Midbrain (tissue), 1 donor: ENCODE measurements at regions not wholly inside any gene's neighbourhood (a gene's known extent, or its start where the extent isn't known, plus 50 kb on each side); places are given as distances from the start of the nearest gene placed in this dataset.
"Not testable (repeated sequence)": the region's sequence is repeated elsewhere in the genome, so short reads cannot be mapped to it uniquely, and the experiment has no call there.

Source experiments
- DNase-seq: peaks from one replicate; lab custom pipeline; 2025; lab: John Stamatoyannopoulos, UW

DNA sequence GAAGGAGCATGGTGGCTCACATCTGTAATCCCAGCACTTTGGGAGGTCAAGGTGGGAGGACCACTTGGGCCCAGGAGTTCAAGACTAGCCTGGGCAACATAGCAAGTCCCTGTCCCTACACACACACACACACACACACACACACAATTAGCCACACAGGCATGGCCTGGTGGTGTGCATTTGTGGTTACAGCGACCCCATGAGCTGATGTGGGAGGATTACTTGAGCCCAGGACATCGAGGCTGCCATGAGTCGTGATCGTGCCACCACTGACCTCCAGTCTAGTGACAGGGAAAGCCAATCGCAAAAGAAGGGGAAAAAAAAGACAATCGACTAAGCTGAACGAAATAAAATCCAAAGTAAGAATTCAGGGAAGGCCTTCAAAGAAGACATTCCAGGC, 67.9 kb downstream of the TBX3 start:
- no peak for DNase-seq

GRCh38 chr12:114614040-114614439, 69.9 kb downstream of the TBX3 start:
- no peak for DNase-seq

DNA sequence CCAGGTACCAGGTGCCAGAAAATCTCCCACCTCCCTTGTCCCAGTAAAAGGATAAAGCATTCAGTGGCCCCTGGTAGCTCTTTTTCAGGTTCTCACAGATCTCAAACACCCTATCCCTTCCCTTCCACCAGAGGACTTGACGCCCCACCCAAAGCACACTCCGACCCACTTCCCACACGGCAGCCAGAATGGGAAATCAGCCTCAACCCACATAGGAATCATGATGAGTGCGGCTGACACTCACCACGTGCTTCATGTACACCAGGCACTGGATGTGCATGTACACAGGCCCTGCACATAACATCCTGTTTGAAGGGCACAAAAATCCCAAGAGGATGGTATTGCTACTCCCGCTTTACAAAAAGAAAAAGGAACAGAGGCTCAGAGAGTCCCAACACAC, 71.9 kb downstream of the TBX3 start:
- no peak for DNase-seq

GRCh38 chr12:114611145-114612018, 72.6 kb downstream of the TBX3 start:
- no peak for DNase-seq

- DNase-seq, result no peak
Measured at GRCh38 chr12:114608509-114608908, 75.5 kb downstream of the TBX3 start.

DNA sequence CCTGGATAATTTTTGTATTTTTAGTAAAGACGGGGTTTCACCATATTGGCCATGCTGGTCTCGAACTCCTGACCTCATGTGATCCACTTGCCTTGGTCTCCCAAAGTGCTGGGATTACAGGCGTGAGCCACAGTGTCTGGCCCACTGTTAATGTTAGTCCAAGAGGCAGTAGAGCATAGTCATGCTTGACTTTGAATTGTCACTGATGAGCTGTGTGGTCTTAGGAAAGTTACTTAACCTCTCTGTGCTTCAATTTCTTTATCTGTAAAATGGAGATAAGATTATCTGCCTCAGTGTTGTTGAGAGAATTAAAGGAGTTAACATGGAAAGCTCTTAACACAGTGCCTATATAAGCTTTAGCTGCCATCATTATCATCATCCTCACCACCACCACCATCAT, 78.1 kb downstream of the TBX3 start:
- DNase-seq, result no peak

DNA sequence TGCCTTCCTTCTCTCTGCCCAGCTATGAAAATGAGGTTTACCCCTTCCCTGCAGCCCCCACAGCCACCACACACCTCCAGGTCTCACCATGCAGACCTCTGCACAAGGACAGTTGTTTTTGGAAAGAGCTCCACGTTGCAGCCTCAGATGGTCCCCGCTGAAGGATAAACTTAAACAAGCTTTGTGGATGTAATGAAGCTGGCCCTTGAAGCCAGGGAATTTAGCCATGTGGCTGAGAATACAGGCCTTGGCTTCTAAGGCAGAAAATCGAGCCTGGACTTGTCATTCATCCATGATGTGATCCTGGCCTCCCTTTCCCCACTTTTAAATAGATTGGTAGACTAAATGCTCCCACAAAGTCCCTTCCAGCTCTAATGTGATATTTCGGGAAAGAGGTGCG, 79.4 kb downstream of the TBX3 start:
- DNase-seq, result no peak

DNA sequence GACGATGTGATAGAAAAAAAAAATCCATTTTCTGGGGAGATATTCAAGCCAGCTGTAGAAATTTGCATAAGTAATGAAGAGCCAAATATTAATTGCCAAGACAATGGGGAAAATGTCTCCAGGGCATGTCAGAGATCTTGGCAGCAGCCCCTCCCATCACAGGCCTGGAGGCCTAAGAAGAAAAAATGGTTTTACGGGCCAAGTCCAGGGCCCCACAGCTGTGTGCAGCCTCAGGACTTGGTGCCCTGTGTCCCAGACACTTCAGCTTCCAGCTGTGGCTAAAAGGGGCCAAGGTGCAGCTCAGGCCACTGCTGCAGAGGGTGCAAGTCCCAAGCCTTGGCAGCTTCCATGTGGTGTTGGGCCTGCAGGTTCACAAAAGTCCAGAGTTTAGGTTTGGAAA, 83.4 kb downstream of the TBX3 start:
- DNase-seq, result not testable (repeated sequence)

DNA sequence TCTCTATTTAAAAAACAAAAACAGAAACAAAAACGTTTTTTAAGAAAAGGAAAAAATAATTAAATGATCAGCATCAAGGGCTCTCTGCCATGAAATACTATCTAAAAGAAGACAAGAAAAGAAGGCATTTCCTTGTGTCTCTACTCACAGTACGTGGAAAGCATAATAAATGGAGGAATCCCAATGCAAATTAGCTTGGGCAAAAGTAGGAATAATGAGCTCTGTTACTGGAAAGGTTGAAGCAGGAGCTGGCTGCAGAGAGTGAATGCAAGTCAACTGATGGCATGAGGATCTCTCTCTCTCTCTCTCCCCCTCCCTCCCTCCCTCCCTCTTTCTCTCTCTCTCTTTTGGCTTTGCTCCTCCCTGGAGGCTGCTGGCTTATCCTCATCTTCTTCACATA, 85.9 kb downstream of the TBX3 start:
- no peak for DNase-seq

GRCh38 chr12:114592946-114593345, 91.0 kb downstream of the TBX3 start:
- no peak for DNase-seq

DNA sequence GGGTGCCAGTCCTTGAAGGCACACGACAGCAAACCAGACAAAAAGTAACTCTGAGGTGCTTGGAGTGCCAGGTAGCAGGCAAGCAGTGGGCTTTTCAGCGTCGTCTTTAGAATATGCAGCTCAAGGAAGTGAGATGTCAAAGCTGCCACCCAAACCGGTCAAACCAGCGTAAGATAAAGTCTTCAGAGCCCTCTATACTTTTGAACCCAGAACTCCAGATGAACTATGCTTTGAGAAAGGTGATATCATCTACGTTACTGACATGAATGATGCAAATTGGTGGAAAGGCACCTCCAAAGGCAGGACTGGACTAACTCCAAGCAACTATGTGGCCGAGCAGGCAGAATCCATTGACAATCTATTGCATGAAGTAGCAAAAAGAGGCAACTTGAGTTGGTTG, 95.9 kb downstream of the TBX3 start:
- DNase-seq, result no peak

- DNase-seq, result no peak
Measured at GRCh38 chr12:114580306-114580705, 103.7 kb downstream of the TBX3 start.

- DNase-seq, result no peak
Measured at GRCh38 chr12:114579389-114579788, 104.6 kb downstream of the TBX3 start.

DNA sequence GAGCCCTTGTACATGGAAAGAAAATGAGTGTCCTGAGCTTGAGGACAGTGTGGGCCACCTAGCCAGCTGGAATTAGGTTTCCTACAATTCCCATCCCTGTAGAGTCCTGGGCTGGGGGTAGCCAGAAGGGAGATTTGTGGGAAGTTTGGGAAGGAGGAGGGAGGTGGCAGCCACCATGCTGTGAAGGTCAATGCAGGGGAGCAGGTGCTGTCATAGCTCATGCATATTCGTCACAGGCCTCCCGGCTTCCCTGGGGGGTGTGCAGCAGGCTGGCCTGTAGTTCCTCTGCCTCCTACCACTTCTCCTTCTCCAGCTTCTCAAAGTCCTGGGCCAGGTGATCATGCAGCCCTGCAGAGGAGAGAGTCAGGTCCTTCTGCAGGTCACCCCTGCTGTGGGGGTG, 121.3 kb downstream of the TBX3 start:
- DNase-seq, result no peak

DNA sequence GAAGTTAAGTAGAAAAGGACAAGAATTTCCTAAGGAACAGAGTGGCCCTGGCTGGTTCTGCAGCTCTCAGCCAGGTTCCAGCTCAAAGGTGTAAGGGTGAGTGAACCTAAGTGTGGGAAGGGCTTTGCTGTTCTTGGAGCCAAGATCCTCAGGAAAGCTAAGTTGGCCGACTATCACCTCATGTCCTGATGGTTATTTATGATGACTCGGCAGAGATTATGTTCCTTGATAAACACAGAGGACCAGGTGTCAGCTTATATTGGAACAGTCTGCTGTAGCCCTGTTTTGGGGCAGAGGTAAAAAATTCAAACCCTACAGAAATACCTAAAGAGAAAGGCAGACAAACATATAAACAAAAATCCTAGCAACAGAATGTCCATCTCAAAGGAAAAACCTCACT, 128.5 kb downstream of the TBX3 start:
- DNase-seq, result no peak

GRCh38 chr12:114547636-114548035, 136.3 kb downstream of the TBX3 start:
- DNase-seq, result no peak

GRCh38 chr12:114530417-114530816, 124.5 kb upstream of the TBX5 start:
- no peak for DNase-seq

DNA sequence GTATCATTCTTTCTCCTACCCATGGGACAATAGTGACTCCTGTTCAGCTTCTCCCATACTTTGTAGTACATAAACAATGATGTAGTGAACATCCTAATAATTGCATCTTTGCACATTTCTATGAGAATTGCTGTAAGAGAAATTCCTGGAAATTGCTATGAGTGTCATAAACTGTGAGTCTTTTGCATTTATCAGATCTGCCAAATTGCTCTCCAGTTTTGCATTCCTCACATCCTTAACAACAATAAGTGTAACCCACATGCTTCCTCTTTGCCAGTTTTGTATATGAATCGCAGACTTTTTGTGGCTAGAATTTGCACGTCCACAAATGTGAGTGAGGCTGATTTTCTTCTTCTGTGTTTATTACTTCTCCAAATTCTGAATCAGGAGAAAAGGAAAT, 124.0 kb upstream of the TBX5 start:
- DNase-seq, result no peak

DNA sequence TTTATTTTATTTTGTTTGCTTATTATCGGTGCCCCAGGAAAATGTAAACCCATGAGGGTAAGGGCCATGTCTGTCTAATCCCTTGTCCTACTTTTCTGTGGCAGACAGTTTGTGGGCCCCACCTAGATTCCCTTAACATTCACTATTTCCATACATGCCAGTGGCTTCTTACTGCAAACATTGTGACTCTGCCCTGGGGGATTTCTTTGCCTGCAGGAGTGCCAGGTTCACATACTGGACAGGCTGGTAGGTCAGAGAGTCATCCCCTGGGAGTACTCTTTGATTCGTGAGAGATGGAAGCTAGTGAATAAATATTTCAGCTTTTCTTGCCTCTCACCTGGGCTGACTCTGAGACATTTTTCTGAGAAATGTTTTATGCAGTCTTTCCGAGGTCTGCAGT, 122.8 kb upstream of the TBX5 start:
- DNase-seq, result no peak

- not testable (repeated sequence) for DNase-seq
Measured at GRCh38 chr12:114521160-114521559, 115.2 kb upstream of the TBX5 start.

- DNase-seq, result no peak
Measured at GRCh38 chr12:114512351-114512750, 106.4 kb upstream of the TBX5 start.

GRCh38 chr12:114508529-114509129, 102.7 kb upstream of the TBX5 start:
- peak; percentile 78 for DNase-seq

DNA sequence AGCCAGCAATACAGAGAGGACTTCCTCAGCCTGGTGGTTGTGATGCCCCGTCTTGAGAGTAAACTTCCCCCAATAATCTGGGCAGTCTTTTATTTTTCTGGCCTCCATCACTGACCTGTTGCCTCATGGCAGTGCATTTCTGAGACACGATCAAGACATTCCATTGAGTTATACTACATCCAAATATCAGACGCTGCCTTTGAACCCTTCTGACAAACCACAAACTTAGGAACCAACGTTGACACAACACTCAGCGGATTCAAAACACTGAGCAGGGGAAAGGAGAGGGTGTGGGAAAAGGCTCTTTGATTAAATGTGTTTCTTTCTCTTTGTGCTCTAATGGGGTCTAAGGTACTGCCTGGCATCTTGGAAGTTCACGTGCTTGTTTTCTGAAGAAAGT, 100.7 kb upstream of the TBX5 start:
- no peak for DNase-seq

DNA sequence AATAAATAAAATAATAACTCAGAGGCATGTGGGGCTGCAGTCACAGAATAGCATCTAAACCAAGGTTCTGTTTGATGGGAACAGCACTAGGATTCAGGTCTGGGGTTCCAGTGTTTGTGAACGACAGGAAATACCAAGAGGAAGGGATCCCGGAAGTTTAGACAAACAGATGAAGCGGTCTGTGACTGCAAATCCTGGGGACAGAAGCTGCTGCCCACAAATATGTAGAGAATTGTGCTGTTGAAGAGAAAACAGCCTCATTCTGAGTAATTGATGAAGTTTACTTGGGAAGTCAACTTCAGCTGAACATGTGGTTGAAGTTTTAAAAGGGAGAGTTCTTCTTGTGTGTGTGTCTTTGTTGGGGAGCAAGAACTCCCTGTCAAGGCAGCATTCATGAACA, 98.4 kb upstream of the TBX5 start:
- DNase-seq, result no peak
